GM23338 (cell line): ENCODE measurements at regions not wholly inside any gene's neighbourhood (a gene's known extent, or its start where the extent isn't known, plus 50 kb on each side); places are given as distances from the start of the nearest gene placed in this dataset.

Source experiments
- CREB1 ChIP-seq: fragments of 250-450 bp; sonication (Bioruptor Pico); IDR thresholded peaks from 2 replicates; pipeline ENCODE4 v1.5.0; 2020; ENCODE audit warnings: low read depth, mild to moderate bottlenecking, moderate library complexity
- CTCF ChIP-seq, 2 experiments: fragments of 200-600 bp in 1 of 2; sonication (generic) in 1 of 2; conservative IDR thresholded peaks; 2 replicates each; pipeline versions ENCODE4 v1.5.1 to v1.6.1; 2016 to 2017; ENCODE audit warnings: antibody characterized with exemption in 2 of 2, low read depth in 2 of 2, mild to moderate bottlenecking in 2 of 2, moderate library complexity in 1 of 2
- EZH2 ChIP-seq: fragments of 200-600 bp; sonication (generic); IDR thresholded peaks from one replicate; pipeline ENCODE4 v1.8.0; 2017; ENCODE audit warnings: antibody characterized with exemption, mild to moderate bottlenecking, low read depth; ENCODE audit not compliant: unreplicated experiment
- EZH2phosphoT487 ChIP-seq: fragments of 200-600 bp; sonication (generic); IDR thresholded peaks from one replicate; pipeline ENCODE4 v1.8.1; 2018; ENCODE audit warnings: antibody characterized with exemption; ENCODE audit not compliant: unreplicated experiment
- JUNB ChIP-seq: IDR thresholded peaks from one replicate; pipeline ENCODE4 v1.6.1; 2016; ENCODE audit warnings: antibody characterized with exemption; ENCODE audit not compliant: unreplicated experiment
- NANOG ChIP-seq: IDR thresholded peaks from 2 replicates; pipeline ENCODE4 v1.6.1; 2016; ENCODE audit warnings: antibody characterized with exemption, borderline replicate concordance
- POLR2AphosphoS5 ChIP-seq: IDR thresholded peaks from 2 replicates; pipeline ENCODE4 v1.6.1; 2016; ENCODE audit warnings: antibody characterized with exemption, low read depth
- REST ChIP-seq: IDR thresholded peaks from one replicate; pipeline ENCODE4 v1.6.1; 2018; ENCODE audit warnings: antibody characterized with exemption; ENCODE audit not compliant: unreplicated experiment
- ZNF114 ChIP-seq: fragments of 250-450 bp; sonication (Bioruptor Pico); IDR thresholded peaks from 2 replicates; pipeline ENCODE4 v1.5.0; 2020; ENCODE audit warnings: mild to moderate bottlenecking, moderate library complexity

- TF ChIP-seq CTCF (conservative IDR thresholded peaks at IDR 0.05; ENCODE audit: low read depth in 2 of 2) (no peak), REST (no peak), EZH2 (no peak), JUNB (no peak), CREB1 (CRISPR knock-in tag) (no peak), EZH2phosphoT487 (no peak), ZNF114 (CRISPR knock-in tag) (no peak), POLR2AphosphoS5 (no peak), NANOG (no peak)
These were observed 239.7 kb upstream of the FAM241A start for GRCh38 chr4:111905511-111905910.
